ENCODE measurements at regions not wholly inside any gene's neighbourhood (a gene's known extent, or its start where the extent isn't known, plus 50 kb on each side); places are given as distances from the start of the nearest gene placed in this dataset.

- Histone ChIP-seq H3K27me3 (ENCODE audit: insufficient read depth, low read length) (peaks cover 73% of the 10 kb centered on the region), H3K9me2 (ENCODE audit: insufficient read depth) (no peaks in the 10 kb centered on the region), H3K9me3 (ENCODE audit: control insufficient read depth in 1 of 2, insufficient read depth in 1 of 2, low read depth in 1 of 2, low read length in 2 of 2) (no peaks in the 10 kb centered on the region), H3K4me3 (replicated peaks in 1 of 2; ENCODE audit: low read depth in 1 of 2, low read length in 2 of 2) (no peak overlapping the region), H3K36me3 (ENCODE audit: control insufficient read depth in 1 of 2, insufficient read depth in 2 of 2, low read length in 2 of 2) (no peaks in the 10 kb centered on the region), H3K4me2 (ENCODE audit: low read length) (no peak overlapping the region), H2AFZ (ENCODE audit: low read depth, low read length, poor library complexity, severe bottlenecking) (no peak overlapping the region), H3K27ac (ENCODE audit: low read depth, low read length) (no peak overlapping the region), H3K9ac (ENCODE audit: low read length) (no peak overlapping the region), H3K4me1 (ENCODE audit: control insufficient read depth in 1 of 2, insufficient read depth in 2 of 2, low read length in 2 of 2) (no peaks in the 10 kb centered on the region), H3K79me2 (ENCODE audit: insufficient read depth, low read length) (no peaks in the 10 kb centered on the region), H4K20me1 (ENCODE audit: insufficient read depth) (no peaks in the 10 kb centered on the region)
- ChIA-PET POLR2A (no interaction called here), CTCF (no interaction called here), RAD21 (ENCODE audit: low non-redundant PET in 1 of 2, low total read pairs in 2 of 2, uncharacterized antibody in 2 of 2, unreplicated experiment in 2 of 2) (no interaction called here)
- TF ChIP-seq CEBPB (IDR thresholded peaks at IDR 0.05; ENCODE audit: low read depth) (no peak), CTCF (IDR thresholded peaks at IDR 0.05 in 2 of 3, conservative IDR thresholded peaks at IDR 0.05 in 1 of 3; ENCODE audit: borderline replicate concordance in 1 of 3, insufficient read depth in 1 of 3, low read depth in 2 of 3, low read length in 2 of 3) (no peak), MAX (IDR thresholded peaks at IDR 0.05) (no peak), FOSL1 (IDR thresholded peaks at IDR 0.05; ENCODE audit: low read depth) (no peak), SP1 (IDR thresholded peaks at IDR 0.05; ENCODE audit: low read depth) (no peak)
- ATAC-seq (no peak), DNase-seq (ENCODE audit: low read depth, low spot score) (no peak)
- no TSS peak for BruUV-seq (replicated peaks)
- intact Hi-C loops (cut with micrococcal nuclease) = no loop called here
These were observed 98.7 kb upstream of the SDK2 start for GRCh38 chr17:73742948-73743381.

GRCh38 chr17:73743518-73744201 is 99.4 kb upstream of the SDK2 start:
- Histone ChIP-seq H3K9me2 (ENCODE audit: insufficient read depth) (no peaks in the 10 kb centered on the region), H3K27me3 (ENCODE audit: insufficient read depth, low read length) (peaks cover 66% of the 10 kb centered on the region), H3K4me2 (ENCODE audit: low read length) (no peak overlapping the region), H3K4me1 (ENCODE audit: control insufficient read depth in 1 of 2, insufficient read depth in 2 of 2, low read length in 2 of 2) (no peaks in the 10 kb centered on the region), H2AFZ (ENCODE audit: low read depth, low read length, poor library complexity, severe bottlenecking) (no peak overlapping the region), H3K79me2 (ENCODE audit: insufficient read depth, low read length) (no peaks in the 10 kb centered on the region), H3K9me3 (ENCODE audit: control insufficient read depth in 1 of 2, insufficient read depth in 1 of 2, low read depth in 1 of 2, low read length in 2 of 2) (no peaks in the 10 kb centered on the region), H3K27ac (ENCODE audit: low read depth, low read length) (no peak overlapping the region), H3K9ac (ENCODE audit: low read length) (no peak overlapping the region), H3K4me3 (replicated peaks in 1 of 2; ENCODE audit: low read depth in 1 of 2, low read length in 2 of 2) (no peak overlapping the region), H4K20me1 (ENCODE audit: insufficient read depth) (no peaks in the 10 kb centered on the region), H3K36me3 (ENCODE audit: control insufficient read depth in 1 of 2, insufficient read depth in 2 of 2, low read length in 2 of 2) (no peaks in the 10 kb centered on the region)
- DNase-seq (ENCODE audit: low read depth, low spot score) (no peak), ATAC-seq (no peak)
- RAD21 ChIA-PET (ENCODE audit: low non-redundant PET in 1 of 2, low total read pairs in 2 of 2, uncharacterized antibody in 2 of 2, unreplicated experiment in 2 of 2) = no interaction called here
- no TSS peak for BruUV-seq (replicated peaks)
- POLR2A ChIA-PET = no interaction called here
- intact Hi-C loops (cut with micrococcal nuclease) = no loop called here
- CTCF ChIA-PET = no interaction called here
- TF ChIP-seq FOSL1 (IDR thresholded peaks at IDR 0.05; ENCODE audit: low read depth) (no peak), CEBPB (IDR thresholded peaks at IDR 0.05; ENCODE audit: low read depth) (no peak), CTCF (IDR thresholded peaks at IDR 0.05 in 2 of 3, conservative IDR thresholded peaks at IDR 0.05 in 1 of 3; ENCODE audit: borderline replicate concordance in 1 of 3, insufficient read depth in 1 of 3, low read depth in 2 of 3, low read length in 2 of 3) (no peak), JUND (IDR thresholded peaks at IDR 0.05) (no peak), EZH2 (IDR thresholded peaks at IDR 0.05) (no peak), ZNF274 (IDR thresholded peaks at IDR 0.05; ENCODE audit: low read depth, low read length) (no peak), POLR2A (IDR thresholded peaks at IDR 0.05; ENCODE audit: borderline replicate concordance, extremely low read depth, insufficient read depth, insufficient read length) (no peak), REST (IDR thresholded peaks at IDR 0.05; ENCODE audit: low read depth) (no peak), MAX (IDR thresholded peaks at IDR 0.05) (no peak), EGR1 (IDR thresholded peaks at IDR 0.05; ENCODE audit: low read depth) (no peak)

All from HCT116 (cell line).